GM21717 (cell line): ENCODE measurements at regions not wholly inside any gene's neighbourhood (a gene's known extent, or its start where the extent isn't known, plus 50 kb on each side); places are given as distances from the start of the nearest gene placed in this dataset.

ENCODE experiments used
- ATAC-seq: cut with Tn5 transposase; IDR thresholded peaks from one replicate; pipeline ENCODE4 v1.9.1; 2021; ENCODE audit warnings: mild to moderate bottlenecking, moderate library complexity; ENCODE audit not compliant: unreplicated experiment

DNA sequence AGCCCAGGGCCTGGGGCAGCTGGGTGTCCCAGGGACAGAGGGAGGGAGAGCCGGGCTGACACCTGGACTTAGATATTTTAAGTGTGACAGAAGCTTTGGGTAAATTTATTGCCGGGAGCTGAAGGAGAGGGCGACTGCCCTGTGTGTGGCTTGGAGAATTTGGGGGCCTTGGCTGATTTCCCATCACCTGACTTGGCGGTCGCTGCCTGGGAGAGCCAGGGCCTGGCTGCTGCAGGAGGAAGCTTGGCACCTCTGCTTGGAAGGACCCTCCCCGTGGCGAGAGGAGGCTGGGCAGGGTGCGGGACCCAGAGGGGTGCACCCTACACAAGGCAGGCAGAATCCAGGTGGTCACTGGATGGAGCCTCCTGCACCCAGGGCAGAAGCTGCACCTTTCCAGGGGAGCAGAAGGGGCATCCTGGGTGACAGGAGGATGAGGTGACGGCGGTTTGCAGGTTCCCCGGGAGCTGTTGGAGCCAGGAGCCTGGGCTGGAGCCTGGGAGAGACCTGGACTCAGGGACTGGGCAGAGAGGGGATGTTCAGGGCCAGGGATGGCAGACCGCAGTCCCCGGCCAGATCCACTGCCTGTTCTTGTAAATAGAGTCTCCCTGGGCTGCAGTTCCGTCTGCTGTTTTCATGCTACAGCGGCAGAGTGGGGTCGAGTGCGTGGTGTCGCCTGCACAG is 72.0 kb downstream of the RGS12 start:
- no peak for ATAC-seq

DNA sequence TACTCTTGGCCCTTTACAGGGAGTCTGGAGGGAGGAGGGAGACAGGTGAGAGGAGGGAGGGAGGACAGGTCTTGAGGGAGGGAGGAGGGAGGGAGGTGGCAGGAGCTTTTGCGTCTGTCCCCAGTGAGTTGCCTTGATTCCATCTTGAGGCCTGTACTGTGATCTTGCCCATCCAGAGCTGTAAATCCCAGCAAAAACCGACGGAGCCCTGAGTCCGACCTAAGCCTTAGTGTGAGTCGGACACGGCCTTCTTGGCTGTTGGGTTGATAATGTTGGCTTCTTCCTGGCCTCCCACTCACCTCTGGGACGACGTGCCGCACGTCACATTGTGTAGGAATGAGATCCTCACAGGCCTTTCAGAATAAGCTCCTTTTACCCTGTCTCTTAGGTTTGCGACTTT is 72.5 kb downstream of the RGS12 start:
- ATAC-seq, result no peak

DNA sequence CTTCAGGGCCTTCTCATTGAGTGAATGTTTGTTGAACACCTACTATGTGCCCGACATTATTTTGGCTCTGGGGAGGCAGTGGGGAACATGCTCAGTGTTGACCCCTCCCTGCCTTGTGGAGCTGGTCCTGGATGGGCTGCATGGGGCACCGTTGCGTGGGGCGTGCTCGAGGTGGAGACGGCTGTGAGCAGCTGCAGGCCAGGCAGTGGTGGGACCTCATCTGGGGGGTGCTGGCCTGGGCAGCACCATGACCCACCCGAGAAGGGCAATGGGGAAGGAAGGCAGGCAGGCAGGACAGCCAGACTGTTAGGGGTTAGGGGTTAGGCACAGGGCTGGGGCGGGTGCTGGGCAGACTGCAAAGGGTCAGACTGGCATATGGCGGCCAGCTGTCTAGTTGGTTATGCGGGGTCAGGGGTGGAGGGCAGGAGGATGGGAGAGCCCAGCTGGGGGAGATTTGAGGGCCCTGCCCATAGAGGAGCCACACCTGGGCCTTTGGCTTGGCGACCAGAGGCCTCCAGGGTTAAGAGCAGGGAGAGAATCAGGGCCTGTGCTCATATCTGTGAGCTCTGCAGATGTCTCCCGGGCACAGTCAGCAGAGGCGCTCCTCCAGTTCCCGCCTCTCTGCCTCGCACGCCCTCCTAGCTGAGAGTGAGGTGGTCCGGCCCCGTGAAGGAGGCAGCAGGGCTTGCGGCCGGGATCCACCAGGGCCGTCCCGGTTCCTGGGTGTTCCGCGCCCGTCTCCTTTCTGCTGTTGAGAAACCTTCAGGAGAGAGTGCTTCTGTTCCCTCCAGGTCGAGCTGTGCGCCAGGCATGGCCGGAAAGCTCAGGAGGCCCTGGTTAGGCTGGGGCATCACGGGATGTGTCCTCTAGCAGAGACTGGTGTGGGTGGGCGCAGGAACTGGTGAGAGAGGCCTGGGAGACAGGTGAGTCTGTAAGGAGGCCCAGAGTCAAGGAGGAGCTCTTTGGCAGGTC is 73.3 kb downstream of the RGS12 start:
- no peak for ATAC-seq

DNA sequence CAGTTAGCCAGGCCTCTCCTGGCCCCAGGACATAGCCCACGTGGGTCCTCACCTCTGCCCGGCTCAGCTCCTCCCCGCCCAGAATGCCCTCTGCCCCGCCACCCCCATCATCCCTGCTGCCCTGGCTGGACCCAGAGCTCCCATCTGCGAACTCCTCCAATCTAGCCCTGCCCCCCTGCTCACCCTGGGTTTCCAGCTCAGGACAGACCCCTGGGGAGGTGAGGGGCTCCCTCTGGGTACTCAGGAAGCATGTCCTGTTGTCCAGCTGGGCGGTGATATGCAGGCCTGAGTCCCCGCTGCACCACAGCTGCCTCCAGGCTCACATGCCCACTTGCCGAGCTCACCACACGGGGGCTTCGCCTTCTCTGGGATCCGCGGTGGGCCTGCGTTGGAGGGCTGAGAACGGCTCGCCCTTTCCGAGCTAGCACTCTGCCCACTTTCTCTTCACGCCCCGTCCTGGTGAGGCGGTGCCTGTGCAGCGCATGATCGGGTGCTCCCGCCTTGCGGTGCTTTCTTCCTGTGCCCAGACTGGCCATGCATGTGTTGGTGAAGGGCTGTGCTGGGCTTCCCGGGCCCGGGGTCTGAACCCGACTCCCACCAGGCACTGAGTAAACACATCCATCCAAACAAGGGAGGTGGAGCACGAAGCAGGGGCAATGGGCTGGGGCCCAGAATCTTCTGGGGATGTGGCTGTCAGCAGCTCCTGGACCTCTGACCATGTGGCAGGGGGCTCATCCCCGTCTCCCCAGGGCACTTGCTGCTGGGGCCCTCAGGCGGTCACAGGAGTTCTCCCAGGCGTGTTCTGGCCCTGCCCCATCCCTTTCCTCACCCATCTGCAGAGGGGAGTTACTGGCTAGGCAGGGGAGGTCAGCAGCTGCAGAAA is 74.3 kb downstream of the RGS12 start:
- ATAC-seq, result no peak

DNA sequence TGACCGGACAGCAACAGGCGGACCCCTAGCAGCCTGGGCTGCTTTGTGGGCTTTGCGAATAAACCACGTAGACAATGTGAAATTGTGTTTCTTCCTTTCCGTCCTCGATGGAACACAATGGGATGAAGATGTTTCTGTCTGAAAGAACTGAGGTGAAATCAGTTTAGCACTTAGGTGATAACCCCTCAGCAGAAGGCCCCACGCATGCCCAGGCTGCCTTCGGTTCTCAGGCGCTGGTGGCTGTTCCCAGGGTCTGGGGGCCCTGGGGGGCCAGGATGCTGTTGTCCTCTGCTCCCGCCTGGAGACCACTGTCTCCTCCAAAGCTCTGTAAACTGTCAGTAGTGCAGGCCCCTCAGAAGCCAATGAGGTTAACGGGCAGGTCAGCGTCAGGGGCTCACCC is 73.9 kb upstream of the HGFAC start:
- no peak for ATAC-seq

DNA sequence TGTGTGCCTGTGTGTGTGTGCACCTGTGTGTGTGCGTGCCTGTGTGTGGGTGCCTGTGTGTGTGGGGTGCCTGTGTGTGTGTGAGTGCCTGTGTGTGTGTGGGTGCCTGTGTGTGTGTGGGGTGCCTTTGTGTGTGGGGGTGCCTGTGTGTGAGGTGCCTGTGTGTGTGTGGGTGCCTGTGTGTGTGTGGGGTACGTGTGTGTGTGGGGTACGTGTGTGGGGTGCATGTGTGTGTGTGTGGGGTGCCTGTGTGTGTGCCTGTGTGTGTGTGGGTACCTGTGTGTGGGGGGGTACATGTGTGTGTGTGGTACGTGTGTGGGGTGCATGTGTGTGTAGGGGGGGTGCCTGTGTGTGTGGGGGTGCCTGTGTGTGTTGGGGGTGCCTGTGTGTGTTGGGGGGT is 73.4 kb upstream of the HGFAC start:
- ATAC-seq, result no peak

DNA sequence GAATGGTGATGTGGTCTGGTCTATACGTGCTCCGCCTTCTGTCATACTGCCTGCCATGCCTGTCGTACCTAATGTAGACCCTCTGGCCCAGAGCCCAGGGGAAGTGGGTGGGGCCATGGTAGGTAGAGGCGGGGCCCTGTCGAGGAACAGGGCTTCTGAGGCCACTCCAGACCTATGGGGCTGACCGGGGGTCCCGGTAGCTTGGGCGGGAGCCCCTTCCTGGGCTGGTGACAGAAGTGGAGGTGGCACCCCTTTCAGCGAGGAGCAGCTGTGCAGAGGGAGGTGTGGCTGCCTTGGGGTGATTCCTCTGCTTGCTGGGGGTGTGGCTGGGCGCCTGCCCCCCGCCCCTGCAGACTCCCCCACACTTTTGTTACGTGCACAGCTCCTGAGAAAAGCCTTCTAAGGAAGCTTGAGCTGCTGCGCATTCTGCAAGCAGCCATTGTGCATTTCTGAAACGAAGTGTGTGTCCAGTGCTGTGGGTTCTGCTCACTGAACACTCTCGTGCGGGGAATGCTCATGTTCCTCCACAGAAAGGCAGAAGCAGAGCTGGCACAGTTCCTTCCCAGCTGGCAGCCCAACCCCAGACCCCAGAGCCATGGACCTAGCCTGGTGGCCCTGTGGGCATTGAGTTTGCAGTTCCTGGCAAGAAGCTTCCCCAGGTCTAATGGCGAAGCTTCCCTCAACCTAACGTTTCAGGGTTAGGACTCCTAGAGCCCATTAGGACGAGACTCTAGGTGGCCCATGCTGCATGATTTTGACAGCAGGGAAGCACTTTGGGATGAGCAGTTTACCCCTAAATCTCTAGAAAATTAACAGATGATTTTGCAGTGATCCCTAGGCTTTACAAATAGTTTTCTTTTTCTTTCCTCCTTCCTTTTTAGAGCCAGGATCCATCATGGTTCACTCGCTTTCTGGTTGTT is 72.7 kb upstream of the HGFAC start:
- ATAC-seq, result no peak

DNA sequence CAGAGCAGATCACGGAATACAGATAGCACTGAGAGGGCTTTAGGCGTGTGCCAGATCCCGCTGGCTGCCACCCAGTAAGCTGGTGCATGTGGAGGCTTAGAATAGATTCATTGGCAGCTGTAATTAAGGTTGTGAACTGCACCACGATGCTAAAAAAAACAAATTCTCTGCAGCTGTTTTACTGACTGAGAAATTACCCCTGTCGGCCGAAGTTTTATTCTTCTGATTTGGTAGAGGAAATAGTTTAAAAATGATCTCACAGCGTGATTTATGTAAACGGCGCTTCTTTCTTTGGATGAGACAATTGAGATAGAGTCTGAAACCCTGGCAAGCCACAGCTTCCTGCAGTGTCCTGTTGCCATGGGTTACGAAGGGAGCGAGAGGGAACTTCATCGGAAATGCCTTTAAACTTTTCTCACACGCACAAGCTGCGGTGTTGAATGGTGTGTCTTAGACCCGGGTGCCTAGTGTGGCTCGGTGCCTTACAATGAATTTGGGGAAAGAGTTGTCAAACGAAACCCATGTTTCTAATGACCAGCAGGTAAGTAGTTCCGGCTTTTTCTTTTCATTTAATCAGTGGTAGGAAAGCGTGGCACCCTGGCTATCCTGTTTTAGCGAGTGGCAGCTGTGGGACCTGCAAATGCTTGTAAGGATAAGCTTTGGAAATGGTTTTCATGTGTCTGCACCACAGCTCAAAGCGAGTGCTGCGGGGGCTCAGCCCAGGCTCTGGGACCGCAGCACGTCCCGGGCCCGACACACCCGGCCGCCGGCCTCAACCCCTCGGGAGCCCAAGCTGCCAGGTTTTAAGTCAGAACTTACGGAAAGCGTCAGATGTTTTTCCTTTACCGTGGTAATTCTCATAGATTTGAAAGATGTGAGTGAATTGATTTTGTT is 71.7 kb upstream of the HGFAC start:
- ATAC-seq, result no peak

DNA sequence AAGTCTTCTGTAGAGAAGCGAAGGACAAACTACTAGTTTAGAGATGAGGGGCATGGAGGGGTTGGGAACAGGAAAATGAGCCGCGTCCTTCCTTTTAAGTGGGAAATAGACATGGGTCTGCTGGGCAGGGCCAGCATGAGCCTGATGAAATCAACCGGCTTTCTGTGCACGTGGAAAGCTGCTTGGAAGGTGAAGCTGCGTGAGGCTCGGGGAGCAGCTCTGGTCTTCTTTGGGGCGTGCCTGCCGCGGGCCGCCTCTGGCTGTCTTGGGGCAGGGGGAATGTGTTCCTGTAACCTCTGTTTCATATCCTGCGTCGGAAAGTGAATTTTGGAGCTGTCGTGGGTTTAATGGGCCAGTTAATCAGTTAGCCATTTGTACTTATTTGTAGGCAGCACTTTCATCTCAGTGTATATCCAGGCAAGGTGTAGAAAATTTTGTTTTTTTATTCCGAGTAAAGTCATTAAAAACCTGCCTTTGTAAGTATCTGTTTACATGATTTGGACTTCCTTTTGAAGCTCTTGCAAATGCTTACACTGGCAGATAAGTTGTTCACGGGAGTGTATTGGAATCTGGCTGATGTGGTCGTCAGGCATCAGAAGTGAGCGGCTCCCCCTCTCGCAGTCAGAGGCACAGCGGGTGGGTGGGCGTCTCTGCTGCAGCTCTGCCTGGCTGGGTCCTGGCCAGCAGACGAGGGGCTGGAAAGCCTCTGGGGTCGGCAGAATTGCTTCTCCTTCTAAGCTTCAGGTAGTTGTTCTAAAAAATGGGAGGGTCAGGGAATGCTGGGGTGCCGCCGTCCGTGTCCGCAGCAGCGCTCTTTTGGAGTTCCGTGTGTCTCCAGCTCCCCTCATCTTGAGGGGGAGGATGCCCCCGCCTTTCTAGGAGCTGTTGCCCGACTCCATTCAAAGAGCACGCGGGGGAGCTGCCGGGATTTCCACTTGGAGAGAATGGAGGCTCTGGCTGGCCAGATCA is 70.5 kb upstream of the HGFAC start:
- no peak for ATAC-seq

DNA sequence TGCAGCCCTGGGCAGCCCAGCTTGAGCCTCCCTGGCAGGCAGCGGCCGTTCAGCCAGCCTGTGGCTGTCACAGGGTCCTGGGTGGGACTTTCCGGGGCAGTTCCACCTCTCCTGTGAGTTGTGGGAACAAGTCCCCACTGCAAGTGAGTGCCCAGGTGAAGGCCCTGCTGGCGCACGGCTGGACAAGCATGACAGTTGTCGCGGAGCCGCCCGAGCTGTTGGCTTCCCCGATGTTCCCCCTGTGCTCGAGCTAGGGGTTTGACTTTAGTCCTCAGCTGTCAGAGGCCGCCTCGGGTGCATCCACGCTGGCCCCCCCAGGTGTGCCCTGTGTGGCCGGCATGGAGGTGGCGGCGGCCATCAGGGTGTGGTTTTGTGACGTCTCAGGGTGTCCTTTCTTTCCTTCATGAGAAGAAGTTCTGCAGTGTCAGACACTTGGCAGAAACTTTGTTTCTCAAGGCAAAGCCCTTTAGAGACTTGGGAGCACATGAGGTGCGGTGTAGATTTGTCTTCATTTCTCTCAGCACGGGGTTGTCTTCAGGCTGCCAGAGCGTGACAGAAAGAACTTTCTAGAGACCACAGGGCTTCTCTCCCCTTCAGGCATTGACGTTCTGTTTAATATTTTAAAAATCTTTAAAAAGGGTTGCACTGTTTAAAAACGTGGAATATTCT is 69.4 kb upstream of the HGFAC start:
- peak; percentile 6 for ATAC-seq

DNA sequence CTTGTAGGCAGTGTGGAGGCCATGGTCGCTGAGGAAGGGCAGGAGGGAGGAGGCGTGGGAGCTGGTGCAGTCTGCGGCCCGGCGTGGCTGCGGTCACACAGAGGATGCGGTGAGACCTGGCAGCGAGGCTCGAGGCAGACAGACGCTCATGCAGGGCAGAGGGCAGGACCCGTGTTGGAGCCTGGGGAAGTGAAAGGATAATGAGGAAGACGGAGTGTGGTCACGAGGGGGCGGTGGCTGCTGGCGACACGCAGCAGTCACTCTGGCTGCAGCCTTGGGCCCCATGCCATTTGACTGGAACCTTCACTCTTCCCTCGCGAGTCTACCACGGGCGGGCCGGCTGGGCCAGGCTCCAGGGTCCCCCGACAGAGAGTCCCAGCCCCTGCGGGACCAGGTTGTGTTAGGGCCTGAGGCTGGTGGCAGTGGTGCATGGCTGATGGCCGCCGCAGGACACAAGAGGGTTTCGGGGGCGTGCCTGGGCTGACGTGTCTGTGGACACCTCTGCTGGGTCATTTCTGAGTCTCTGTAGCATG is 68.8 kb upstream of the HGFAC start:
- peak; percentile 57 for ATAC-seq

DNA sequence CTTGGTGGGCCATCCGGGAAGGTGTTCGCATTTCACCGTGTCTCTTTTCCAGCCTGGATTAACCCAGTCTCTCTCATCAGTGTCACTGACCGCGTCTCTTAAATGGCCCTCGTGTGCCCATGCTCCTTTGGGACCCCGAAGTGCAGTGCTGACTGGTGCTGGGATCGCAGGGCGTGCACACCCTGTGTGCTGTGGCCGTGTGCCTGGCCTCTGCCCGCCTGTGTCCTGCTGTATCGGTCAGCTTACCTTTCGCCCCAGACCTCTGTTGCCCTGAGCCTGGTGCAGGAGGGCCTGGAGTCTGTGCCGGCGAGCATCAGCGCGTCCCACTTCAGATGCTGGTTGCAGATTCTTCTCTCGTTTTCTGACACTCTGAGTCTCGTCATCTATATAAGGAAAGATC is 68.3 kb upstream of the HGFAC start:
- ATAC-seq, result no peak

DNA sequence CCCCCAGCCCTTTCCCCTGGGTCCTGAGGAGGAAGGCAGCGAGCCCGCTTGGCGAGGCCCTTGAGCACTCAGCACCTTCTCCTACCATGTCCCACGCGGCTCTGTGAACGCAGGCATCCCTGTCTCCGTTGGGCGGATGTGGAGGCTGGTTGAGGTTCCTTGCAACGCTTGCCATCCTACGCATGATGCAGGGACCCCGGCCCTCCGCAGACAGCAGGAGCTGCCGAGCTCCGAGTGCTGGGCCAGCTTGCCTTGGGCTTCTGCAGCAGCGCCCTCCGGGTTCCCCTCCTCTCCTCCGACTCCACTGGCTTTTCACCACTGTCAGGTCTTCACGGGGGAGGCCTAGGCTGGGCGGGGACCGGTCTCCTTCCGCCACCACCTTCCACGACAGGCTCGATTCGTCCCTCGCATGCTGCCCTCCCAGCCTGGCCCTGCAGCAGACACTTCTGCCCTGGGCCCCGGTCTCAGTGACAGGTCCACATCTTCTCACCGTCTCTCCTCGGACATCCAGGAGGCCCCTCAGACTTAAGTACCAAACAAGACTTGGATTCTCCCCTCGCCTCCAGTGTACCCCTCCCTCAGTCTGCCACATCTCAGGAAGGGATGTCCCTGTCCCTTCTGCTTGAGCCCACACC is 67.6 kb upstream of the HGFAC start:
- no peak for ATAC-seq

DNA sequence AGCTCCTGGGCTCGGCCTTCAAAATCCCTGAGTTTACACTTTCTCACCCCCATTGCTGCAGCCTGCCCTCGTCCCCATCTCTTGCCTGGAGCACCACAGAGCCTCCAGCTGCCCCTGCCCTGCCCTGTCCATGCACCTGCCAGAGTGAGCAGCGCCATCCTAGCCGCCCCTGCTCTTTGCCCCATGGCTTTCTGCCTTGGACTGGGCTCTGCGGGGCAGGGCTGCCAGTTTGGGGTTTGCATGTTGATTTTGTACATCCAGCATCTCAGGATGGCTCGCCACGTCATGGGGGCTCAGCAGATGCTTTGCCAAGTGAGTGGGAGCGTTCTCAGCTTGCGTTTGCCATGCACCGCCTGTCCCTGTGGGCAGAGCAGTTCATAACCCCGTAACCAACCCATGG is 67.1 kb upstream of the HGFAC start:
- ATAC-seq, result no peak

DNA sequence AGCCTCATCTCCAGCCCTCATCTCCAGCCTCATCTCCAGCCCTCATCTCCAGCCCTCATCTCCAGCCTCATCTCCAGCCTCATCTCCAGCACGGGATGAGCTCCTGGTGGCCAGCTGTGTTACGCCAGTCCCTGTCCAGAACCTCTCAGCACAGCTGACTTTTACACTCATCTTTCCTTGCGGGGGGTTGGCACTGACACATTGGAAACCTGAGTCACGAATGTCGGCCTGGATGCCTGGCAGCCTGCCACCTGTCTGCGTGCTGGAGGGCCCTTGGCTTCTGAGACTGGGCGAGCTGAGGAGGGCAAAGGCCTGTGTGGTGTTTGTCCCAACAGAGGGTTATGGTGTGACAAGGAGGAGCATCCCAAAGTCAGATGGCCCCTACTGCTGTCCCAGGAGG is 66.1 kb upstream of the HGFAC start:
- no peak for ATAC-seq

DNA sequence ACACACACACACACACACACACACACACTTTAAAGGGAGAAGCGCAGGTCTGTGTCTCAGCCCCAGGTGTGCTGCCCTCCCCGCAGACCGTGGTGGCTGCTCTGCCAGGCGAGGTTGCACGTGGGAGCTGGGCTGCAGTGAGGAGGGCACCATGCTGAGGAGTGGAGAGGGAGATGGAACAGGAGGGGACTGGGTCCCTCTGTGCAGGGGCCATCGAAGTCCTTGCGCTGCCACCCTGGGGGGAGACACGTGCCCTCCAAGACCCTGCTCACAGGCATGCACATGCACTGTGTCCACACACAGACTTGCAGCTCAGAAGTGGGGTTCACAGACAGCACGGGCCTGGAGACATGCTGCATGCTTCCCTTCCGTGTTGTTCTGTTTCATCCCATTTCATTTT is 65.5 kb upstream of the HGFAC start:
- ATAC-seq, result no peak

DNA sequence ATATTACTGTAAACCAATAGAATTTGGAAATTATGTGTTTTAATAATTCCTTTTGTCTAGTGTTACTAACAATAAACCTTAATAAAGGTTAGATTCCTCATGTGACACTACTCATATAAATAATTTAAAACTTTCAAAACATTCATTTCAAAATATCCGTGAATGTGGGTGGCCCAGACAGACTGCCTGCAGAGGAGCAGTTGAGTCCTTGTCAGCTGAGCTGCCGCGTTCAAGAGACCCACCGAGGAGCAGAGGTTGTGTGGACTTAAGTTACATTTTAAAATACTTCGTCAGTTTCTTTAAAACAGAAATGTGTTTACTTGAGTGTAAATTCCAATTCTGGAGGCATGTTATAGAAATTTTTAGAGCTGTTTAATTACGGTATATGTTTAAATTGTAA is 64.2 kb upstream of the HGFAC start:
- no peak for ATAC-seq
